Uterus (tissue), 2 donors: ENCODE measurements at regions not wholly inside any gene's neighbourhood (a gene's known extent, or its start where the extent isn't known, plus 50 kb on each side); places are given as distances from the start of the nearest gene placed in this dataset.

Source experiments
- CTCF ChIP-seq, 4 experiments: fragments of 200-600 bp in 2 of 4; fragments of 450-650 bp in 2 of 4; sonication (generic) in 2 of 4; IDR thresholded peaks; one replicate each; pipeline ENCODE4 v1.5.1; 2016 to 2019; ENCODE audit warnings: antibody characterized with exemption in 4 of 4, mild to moderate bottlenecking in 2 of 4, moderate library complexity in 1 of 4
- POLR2A ChIP-seq, 2 donors: fragments of 450-650 bp; IDR thresholded peaks; one replicate each; pipeline ENCODE4 v1.6.1; 2016; ENCODE audit warnings: antibody characterized with exemption in 2 of 2, mild to moderate bottlenecking in 1 of 2, moderate library complexity in 1 of 2

DNA sequence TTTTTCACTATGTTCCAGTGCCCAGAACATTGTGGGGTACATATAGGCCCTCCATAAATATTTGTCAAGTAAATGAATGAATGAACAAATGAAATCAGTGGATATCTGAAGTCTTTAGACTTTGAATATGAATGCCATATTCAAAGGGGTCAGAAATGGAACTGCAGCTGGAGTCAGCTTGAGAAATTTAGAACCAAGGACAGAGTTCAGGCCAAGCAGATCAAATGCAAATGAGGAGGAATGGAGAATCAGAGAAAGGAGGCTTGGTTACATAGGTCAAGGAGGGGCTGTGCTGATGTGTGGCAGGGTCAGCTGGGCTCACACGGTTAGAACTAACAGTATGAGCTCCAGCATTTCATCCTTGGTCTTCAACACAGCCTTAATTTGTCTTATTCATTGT is 104.0 kb upstream of the SEL1L start:
- TF ChIP-seq CTCF (IDR thresholded peaks at IDR 0.05) (no peak), POLR2A (IDR thresholded peaks at IDR 0.05) (no peak)
